ENCODE measurements at regions not wholly inside any gene's neighbourhood (a gene's known extent, or its start where the extent isn't known, plus 50 kb on each side); places are given as distances from the start of the nearest gene placed in this dataset.

DNA sequence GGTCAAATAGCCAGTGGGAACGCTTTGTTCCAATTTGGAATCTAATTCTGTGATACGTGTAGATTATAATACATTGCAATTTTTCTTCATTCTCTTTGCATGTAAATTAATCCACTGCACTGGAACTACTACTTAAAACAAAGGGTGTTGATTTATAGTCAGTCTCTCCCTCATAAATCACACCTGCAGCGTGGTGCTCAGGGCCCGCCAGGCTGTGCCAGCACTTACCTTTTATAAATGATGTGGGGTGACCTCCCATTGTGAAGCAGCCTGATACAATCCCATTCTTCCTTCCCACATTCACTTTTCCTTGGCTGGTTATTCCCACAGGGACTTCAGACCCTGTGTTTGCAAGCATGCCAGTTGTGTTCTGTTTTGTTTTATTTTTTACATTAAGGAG lies 302.3 kb upstream of the ID2 start:
- TF ChIP-seq POLR2A (IDR thresholded peaks at IDR 0.05) (no peak), CTCF (IDR thresholded peaks at IDR 0.05) (no peak)

Measured in heart left ventricle (tissue), 13 donors.